Gastroesophageal sphincter (tissue), 4 donors: ENCODE measurements at regions not wholly inside any gene's neighbourhood (a gene's known extent, or its start where the extent isn't known, plus 50 kb on each side); places are given as distances from the start of the nearest gene placed in this dataset.

Source experiments
- ATAC-seq: fragments of 150-250 bp; one replicate; pipeline ENCODE4 v1.9.1; 2016; ENCODE audit warnings: mild to moderate bottlenecking, moderate library complexity
- H3K27ac ChIP-seq, 4 donors: fragments of 200-600 bp; sonication (generic) in 3 of 4; 1 replicate in 3 of 4; 2 replicates in 1 of 4; pipeline ENCODE4 v1.5.1; 2016 to 2019
- H3K27me3 ChIP-seq: fragments of 200-600 bp; sonication (generic); one replicate; pipeline ENCODE4 v1.5.1; 2019
- H3K36me3 ChIP-seq, 2 donors: fragments of 200-600 bp; sonication (generic); one replicate each; pipeline ENCODE4 v1.5.1; 2019; ENCODE audit warnings: control low read depth in 1 of 2
- H3K4me1 ChIP-seq, 3 donors: fragments of 200-600 bp; sonication (generic); 1 replicate in 2 of 3; 2 replicates in 1 of 3; pipeline ENCODE4 v1.5.1; 2016 to 2019; ENCODE audit warnings: control low read depth in 2 of 3
- H3K4me3 ChIP-seq, 2 donors: fragments of 200-600 bp; sonication (generic); one replicate each; pipeline ENCODE4 v1.5.1; 2019; ENCODE audit warnings: mild to moderate bottlenecking in 1 of 2, moderate library complexity in 1 of 2
- H3K9me3 ChIP-seq, 3 donors: fragments of 200-600 bp; sonication (generic); one replicate each; pipeline ENCODE4 v1.5.1; 2017 to 2019; ENCODE audit warnings: control low read depth in 2 of 3
- EP300 ChIP-seq: sonication (generic); formaldehyde crosslinking; IDR thresholded peaks from one replicate; pipeline ENCODE4 v1.6.1; 2017; ENCODE audit warnings: antibody characterized with exemption, mild to moderate bottlenecking
- POLR2A ChIP-seq, 2 donors: fragments of 450-650 bp; IDR thresholded peaks; one replicate each; pipeline ENCODE4 v1.6.1; 2017; ENCODE audit warnings: antibody characterized with exemption in 2 of 2, mild to moderate bottlenecking in 2 of 2, moderate library complexity in 1 of 2
- POLR2AphosphoS5 ChIP-seq: sonication (generic); formaldehyde crosslinking; IDR thresholded peaks from one replicate; pipeline ENCODE4 v1.6.1; 2017; ENCODE audit warnings: antibody characterized with exemption
- WGBS, 2 donors: methylation state at CpG; one replicate each; pipeline ENCODE4 v1.1.5; 2018; ENCODE audit warnings: low coverage in 1 of 2; 5-methylcytosine and 5-hydroxymethylcytosine counted together
- TF ChIP-seq, protein P1 (sequence below), 4 experiments: fragments of 200-600 bp in 2 of 4; fragments of 450-650 bp in 2 of 4; sonication (generic) in 1 of 4; IDR thresholded peaks; one replicate each; pipeline ENCODE4 v1.5.1; 2017 to 2019; ENCODE audit warnings: antibody characterized with exemption in 4 of 4, mild to moderate bottlenecking in 2 of 4, moderate library complexity in 2 of 4

DNA sequence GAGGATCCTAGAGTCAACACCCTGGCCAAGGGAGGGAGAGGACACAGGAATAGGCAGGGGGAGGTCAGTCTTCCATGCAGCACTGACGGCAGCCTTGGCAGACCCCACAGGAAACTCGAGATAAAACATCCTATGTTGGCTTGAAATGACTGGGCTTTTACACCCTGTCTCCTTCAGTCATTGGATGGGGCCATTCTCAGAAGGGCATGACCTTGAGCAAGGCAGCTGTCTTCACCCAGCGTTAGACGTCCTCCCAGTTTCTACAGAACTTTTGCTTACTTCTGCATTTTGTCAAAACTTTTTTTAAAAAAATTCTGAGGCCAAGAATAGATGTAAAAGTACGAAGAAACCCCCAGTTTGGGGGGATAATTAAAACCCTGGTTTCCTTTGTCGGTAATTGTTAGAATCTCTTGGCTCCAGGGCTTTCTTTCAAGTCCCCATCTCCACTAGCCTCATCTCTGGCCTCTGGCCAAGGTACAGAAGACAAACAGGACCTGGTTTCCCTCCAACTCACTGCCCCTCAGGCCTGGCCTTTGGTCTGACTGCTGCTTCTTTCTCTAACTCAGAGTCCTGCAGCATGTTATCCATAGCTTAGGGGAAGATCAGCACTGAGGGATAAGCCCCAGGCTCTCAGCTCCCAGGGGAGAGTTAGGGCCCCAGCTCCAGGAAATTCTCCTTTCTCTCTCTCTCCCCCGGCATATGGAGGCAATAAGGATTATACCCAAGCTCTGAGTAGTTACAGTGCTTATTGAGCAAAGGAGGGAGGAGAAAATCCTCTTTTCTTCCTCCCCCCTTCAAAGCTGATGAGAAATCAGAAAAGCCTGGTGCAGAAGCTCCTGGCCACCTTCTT lies 51.6 kb upstream of the KCND3 start:
- Histone ChIP-seq H3K27me3 (no peaks in the 10 kb centered on the region), H3K9me3 (no peaks in the 10 kb centered on the region), H3K4me3 (no peak overlapping the region), H3K27ac (no peak overlapping the region), H3K4me1 (no peaks in the 10 kb centered on the region), H3K36me3 (no peaks in the 10 kb centered on the region)
- WGBS, 2 donors = 43 to 69% methylated on average over 5 to 6 of the region's 7 CpGs
- ATAC-seq = no peak
- no peak for TF ChIP-seq EP300

DNA sequence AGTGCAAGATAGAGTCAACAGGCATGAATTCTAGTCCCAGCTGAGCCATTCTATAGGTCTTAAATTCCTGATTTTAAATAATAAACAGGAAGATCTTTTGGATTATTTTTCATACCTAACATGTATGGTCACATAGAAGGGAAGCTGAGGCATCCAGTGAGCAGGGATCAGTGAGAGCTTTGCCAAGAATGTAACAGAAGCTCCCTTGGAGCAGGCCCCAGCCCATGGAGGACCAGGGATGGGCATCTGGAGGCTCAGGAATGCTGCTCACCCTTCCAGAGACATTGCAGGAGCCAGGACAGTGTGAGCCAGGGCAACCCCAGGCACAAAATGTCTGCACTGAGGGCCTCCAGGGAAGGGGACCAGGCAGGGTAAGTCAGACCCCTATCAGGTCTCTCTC lies 54.4 kb upstream of the KCND3 start:
- H3K4me1 ChIP-seq = no peaks in the 10 kb centered on the region
- H3K27me3 ChIP-seq = no peaks in the 10 kb centered on the region
- no peak for ATAC-seq
- no peaks in the 10 kb centered on the region for H3K9me3 ChIP-seq
- H3K4me3 ChIP-seq = no peak overlapping the region
- no peaks in the 10 kb centered on the region for H3K36me3 ChIP-seq
- TF ChIP-seq POLR2AphosphoS5 = no peak
- TF ChIP-seq, protein P1, sequence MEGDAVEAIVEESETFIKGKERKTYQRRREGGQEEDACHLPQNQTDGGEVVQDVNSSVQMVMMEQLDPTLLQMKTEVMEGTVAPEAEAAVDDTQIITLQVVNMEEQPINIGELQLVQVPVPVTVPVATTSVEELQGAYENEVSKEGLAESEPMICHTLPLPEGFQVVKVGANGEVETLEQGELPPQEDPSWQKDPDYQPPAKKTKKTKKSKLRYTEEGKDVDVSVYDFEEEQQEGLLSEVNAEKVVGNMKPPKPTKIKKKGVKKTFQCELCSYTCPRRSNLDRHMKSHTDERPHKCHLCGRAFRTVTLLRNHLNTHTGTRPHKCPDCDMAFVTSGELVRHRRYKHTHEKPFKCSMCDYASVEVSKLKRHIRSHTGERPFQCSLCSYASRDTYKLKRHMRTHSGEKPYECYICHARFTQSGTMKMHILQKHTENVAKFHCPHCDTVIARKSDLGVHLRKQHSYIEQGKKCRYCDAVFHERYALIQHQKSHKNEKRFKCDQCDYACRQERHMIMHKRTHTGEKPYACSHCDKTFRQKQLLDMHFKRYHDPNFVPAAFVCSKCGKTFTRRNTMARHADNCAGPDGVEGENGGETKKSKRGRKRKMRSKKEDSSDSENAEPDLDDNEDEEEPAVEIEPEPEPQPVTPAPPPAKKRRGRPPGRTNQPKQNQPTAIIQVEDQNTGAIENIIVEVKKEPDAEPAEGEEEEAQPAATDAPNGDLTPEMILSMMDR (IDR thresholded peaks at IDR 0.05) = no peak
- no peak for TF ChIP-seq POLR2A (IDR thresholded peaks at IDR 0.05)
- no peak for TF ChIP-seq EP300
- H3K27ac ChIP-seq = no peak overlapping the region

DNA sequence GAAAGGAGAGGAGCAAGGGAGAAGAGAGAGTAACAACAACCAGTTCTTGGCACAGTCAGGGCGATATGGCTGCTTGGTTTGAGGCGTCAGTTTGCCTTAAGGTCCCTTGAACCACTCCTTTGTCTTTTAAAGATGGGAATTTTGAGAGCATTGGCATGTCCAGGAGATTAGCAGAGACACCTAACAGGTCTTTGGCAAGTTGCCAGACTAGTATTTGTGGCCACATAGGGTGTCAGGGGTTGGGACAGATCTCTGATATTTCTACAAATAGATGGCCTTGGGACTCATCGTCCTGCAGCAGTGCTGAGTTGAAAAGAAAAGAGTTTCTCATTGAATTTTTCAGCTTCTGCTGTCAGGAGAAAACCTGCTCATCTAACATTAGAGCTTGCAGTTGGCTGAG lies 55.3 kb upstream of the KCND3 start:
- 85 to 92% methylated on average over 3 of the region's 3 CpGs for WGBS, 2 donors
- no peaks in the 10 kb centered on the region for H3K4me1 ChIP-seq
- no peaks in the 10 kb centered on the region for H3K27me3 ChIP-seq
- H3K4me3 ChIP-seq = no peak overlapping the region
- H3K27ac ChIP-seq = no peak overlapping the region
- no peaks in the 10 kb centered on the region for H3K36me3 ChIP-seq
- TF ChIP-seq POLR2AphosphoS5 (no peak), EP300 (no peak), POLR2A (IDR thresholded peaks at IDR 0.05) (no peak)
- TF ChIP-seq, protein P1 (IDR thresholded peaks at IDR 0.05) = no peak
- H3K9me3 ChIP-seq = no peaks in the 10 kb centered on the region
- ATAC-seq = no peak

DNA sequence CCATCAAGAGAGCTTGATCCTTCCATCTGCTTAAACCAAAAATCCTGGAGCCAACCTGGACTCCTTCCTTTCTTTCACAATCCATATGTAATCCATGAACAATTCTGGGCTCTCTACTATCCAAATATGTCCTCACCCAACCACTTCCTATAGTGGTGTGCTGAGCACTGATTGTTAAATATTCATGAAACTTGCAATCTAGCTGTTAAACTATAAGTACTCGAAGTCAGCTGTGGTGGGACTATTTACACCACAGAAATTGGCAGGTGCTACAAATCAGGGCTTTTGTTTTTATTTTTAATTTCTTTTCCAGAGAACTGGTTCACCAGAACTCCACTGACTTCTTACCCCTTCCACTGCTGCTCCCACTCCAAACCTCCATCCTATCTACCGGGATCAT lies 57.2 kb upstream of the KCND3 start:
- Histone ChIP-seq H3K36me3 (no peaks in the 10 kb centered on the region), H3K9me3 (no peaks in the 10 kb centered on the region), H3K27me3 (no peaks in the 10 kb centered on the region), H3K27ac (no peak overlapping the region), H3K4me1 (no peaks in the 10 kb centered on the region), H3K4me3 (no peak overlapping the region)
- TF ChIP-seq POLR2AphosphoS5 (no peak), POLR2A (IDR thresholded peaks at IDR 0.05) (no peak), EP300 (no peak)
- TF ChIP-seq, protein P1 (IDR thresholded peaks at IDR 0.05) = no peak
- no peak for ATAC-seq
- 93 to 100% methylated on average over 1 to 2 of the region's 2 CpGs for WGBS, 2 donors

DNA sequence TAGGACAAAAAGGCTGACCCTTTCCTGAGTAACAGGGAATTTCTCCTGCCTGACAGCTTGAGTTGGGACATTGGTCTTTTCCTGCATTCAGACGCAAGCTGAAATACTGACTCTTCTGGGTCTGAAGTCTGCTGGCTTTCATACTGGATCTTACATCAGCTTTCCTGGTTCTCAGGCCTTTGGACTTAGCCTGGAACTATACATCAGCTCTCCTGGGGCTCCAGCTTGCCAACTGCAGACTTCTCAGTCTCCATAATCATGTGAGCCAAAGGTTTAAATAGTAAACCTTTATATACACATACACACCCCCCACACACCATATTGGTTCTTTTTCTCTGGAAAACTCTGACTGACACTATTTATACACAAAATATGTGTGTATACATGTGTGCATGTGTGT lies 59.0 kb upstream of the KCND3 start:
- TF ChIP-seq, protein P1 (IDR thresholded peaks at IDR 0.05) = no peak
- TF ChIP-seq POLR2A (IDR thresholded peaks at IDR 0.05) (no peak), POLR2AphosphoS5 (no peak), EP300 (no peak)
- Histone ChIP-seq H3K27ac (no peak overlapping the region), H3K4me3 (no peak overlapping the region), H3K36me3 (no peaks in the 10 kb centered on the region), H3K9me3 (no peaks in the 10 kb centered on the region), H3K27me3 (no peaks in the 10 kb centered on the region), H3K4me1 (no peaks in the 10 kb centered on the region)
- ATAC-seq = no peak
- 33% methylated on average over 1 of the region's 1 CpG for WGBS, 2 donors
